ENCODE measurements at regions not wholly inside any gene's neighbourhood (a gene's known extent, or its start where the extent isn't known, plus 50 kb on each side); places are given as distances from the start of the nearest gene placed in this dataset.

- TF ChIP-seq, protein P1, sequence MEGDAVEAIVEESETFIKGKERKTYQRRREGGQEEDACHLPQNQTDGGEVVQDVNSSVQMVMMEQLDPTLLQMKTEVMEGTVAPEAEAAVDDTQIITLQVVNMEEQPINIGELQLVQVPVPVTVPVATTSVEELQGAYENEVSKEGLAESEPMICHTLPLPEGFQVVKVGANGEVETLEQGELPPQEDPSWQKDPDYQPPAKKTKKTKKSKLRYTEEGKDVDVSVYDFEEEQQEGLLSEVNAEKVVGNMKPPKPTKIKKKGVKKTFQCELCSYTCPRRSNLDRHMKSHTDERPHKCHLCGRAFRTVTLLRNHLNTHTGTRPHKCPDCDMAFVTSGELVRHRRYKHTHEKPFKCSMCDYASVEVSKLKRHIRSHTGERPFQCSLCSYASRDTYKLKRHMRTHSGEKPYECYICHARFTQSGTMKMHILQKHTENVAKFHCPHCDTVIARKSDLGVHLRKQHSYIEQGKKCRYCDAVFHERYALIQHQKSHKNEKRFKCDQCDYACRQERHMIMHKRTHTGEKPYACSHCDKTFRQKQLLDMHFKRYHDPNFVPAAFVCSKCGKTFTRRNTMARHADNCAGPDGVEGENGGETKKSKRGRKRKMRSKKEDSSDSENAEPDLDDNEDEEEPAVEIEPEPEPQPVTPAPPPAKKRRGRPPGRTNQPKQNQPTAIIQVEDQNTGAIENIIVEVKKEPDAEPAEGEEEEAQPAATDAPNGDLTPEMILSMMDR (IDR thresholded peaks at IDR 0.05), result no peak
- no peak for TF ChIP-seq POLR2A (IDR thresholded peaks at IDR 0.05)
- no peak for TF ChIP-seq EP300 (IDR thresholded peaks at IDR 0.05; ENCODE audit: low read depth)
- no peak for TF ChIP-seq POLR2AphosphoS5 (IDR thresholded peaks at IDR 0.05)
These were observed 327.8 kb upstream of the ADGRB3 start for GRCh38 chr6:68307301-68307700.
